ENCODE measurements at regions not wholly inside any gene's neighbourhood (a gene's known extent, or its start where the extent isn't known, plus 50 kb on each side); places are given as distances from the start of the nearest gene placed in this dataset.
"Not testable (repeated sequence)": the region's sequence is repeated elsewhere in the genome, so short reads cannot be mapped to it uniquely, and the experiment has no call there.

- no peak for DNase-seq (ENCODE audit: low spot score)
- no peak overlapping the region for H3K27ac ChIP-seq
- TF ChIP-seq CTCF (conservative IDR thresholded peaks at IDR 0.05; ENCODE audit: low read depth): no peak
- ChIA-PET POLR2A (ENCODE audit: low non-redundant PET) (no interaction called here), CTCF (no interaction called here)
These were observed 79.9 kb upstream of the VPREB1 start for GRCh38 chr22:22164541-22165272.

GRCh38 chr22:22161924-22162851 is 82.4 kb upstream of the VPREB1 start:
- TF ChIP-seq CTCF (conservative IDR thresholded peaks at IDR 0.05; ENCODE audit: low read depth): no peak
- no peak overlapping the region for H3K27ac ChIP-seq
- ChIA-PET CTCF (interaction anchor here (1.0 kb wide), 1 partner anchor 10 kb away, joined by 3 read pairs; no protein-coding TSS in a partner anchor), POLR2A (ENCODE audit: low non-redundant PET) (no interaction called here)
- DNase-seq (ENCODE audit: low spot score): no peak

- CTCF ChIA-PET; H3K27ac ChIP-seq; POLR2A ChIA-PET (ENCODE audit: low non-redundant PET); DNase-seq (ENCODE audit: low spot score): not testable (repeated sequence)
These were observed 83.8 kb upstream of the VPREB1 start for GRCh38 chr22:22160768-22161167.

GRCh38 chr22:22159384-22159783 is 85.2 kb upstream of the VPREB1 start:
- no peak overlapping the region for H3K27ac ChIP-seq
- DNase-seq (ENCODE audit: low spot score): no peak
- CTCF ChIA-PET: no interaction called here
- POLR2A ChIA-PET (ENCODE audit: low non-redundant PET): no interaction called here
- TF ChIP-seq CTCF (conservative IDR thresholded peaks at IDR 0.05; ENCODE audit: low read depth): no peak

GRCh38 chr22:22158965-22159364 is 85.6 kb upstream of the VPREB1 start:
- TF ChIP-seq CTCF (conservative IDR thresholded peaks at IDR 0.05; ENCODE audit: low read depth): no peak
- no peak for DNase-seq (ENCODE audit: low spot score)
- CTCF ChIA-PET: no interaction called here
- H3K27ac ChIP-seq: no peak overlapping the region
- POLR2A ChIA-PET (ENCODE audit: low non-redundant PET): no interaction called here

GRCh38 chr22:22158207-22158816 is 86.3 kb upstream of the VPREB1 start:
- CTCF ChIA-PET: interaction anchor here (0.6 kb wide), 1 partner anchor 24 kb away, joined by 3 read pairs; no protein-coding TSS in a partner anchor
- no peak for TF ChIP-seq CTCF (conservative IDR thresholded peaks at IDR 0.05; ENCODE audit: low read depth)
- DNase-seq (ENCODE audit: low spot score): no peak
- no peak overlapping the region for H3K27ac ChIP-seq
- POLR2A ChIA-PET (ENCODE audit: low non-redundant PET): no interaction called here
